Neural cell (in vitro differentiated cells): ENCODE measurements at regions not wholly inside any gene's neighbourhood (a gene's known extent, or its start where the extent isn't known, plus 50 kb on each side); places are given as distances from the start of the nearest gene placed in this dataset.

Source experiments
- CTCF ChIP-seq: fragments of 450-650 bp; IDR thresholded peaks from 2 replicates; pipeline ENCODE4 v1.5.1; 2014; ENCODE audit warnings: antibody characterized with exemption, mild to moderate bottlenecking, moderate library complexity; ENCODE audit not compliant: poor library complexity, severe bottlenecking
- EP300 ChIP-seq: fragments of 450-650 bp; conservative IDR thresholded peaks from 2 replicates; pipeline ENCODE4 v1.6.1; 2014; ENCODE audit warnings: antibody characterized with exemption, mild to moderate bottlenecking, moderate library complexity; ENCODE audit not compliant: poor library complexity, severe bottlenecking
- EZH2 ChIP-seq: fragments of 200-600, 300-800 bp; shearing (Covaris generic), sonication (generic); IDR thresholded peaks from 2 replicates; pipeline ENCODE4 v1.6.1; 2014; ENCODE audit warnings: antibody characterized with exemption, low read length, borderline replicate concordance, mild to moderate bottlenecking; ENCODE audit not compliant: insufficient read depth, poor library complexity, severe bottlenecking
- MXI1 ChIP-seq: fragments of 450-650 bp; conservative IDR thresholded peaks from 2 replicates; pipeline ENCODE4 v1.6.1; 2014; ENCODE audit warnings: antibody characterized with exemption, mild to moderate bottlenecking; ENCODE audit not compliant: poor library complexity, severe bottlenecking
- RAD21 ChIP-seq: fragments of 450-650 bp; conservative IDR thresholded peaks from 2 replicates; pipeline ENCODE4 v1.6.1; 2014; ENCODE audit warnings: antibody characterized with exemption, mild to moderate bottlenecking, moderate library complexity
- REST ChIP-seq: IDR thresholded peaks from 2 replicates; pipeline ENCODE4 v1.6.1; 2012; ENCODE audit warnings: borderline replicate concordance
- SMC3 ChIP-seq: fragments of 450-650 bp; conservative IDR thresholded peaks from 2 replicates; pipeline ENCODE4 v1.6.1; 2014; ENCODE audit warnings: antibody characterized with exemption, mild to moderate bottlenecking, moderate library complexity; ENCODE audit not compliant: poor library complexity
- TAF1 ChIP-seq: IDR thresholded peaks from 2 replicates; pipeline ENCODE4 v1.6.1; 2012; ENCODE audit warnings: low read depth

GRCh38 chr7:39758234-39758970 lies 135.0 kb downstream of the RALA start:
- TF ChIP-seq EP300 = no peak
- no peak for TF ChIP-seq CTCF
- TF ChIP-seq EZH2 = no peak
- TF ChIP-seq REST = no peak
- TF ChIP-seq RAD21 = no peak
- TF ChIP-seq TAF1 = no peak
- TF ChIP-seq SMC3 = no peak
- TF ChIP-seq MXI1 = no peak
